Nucleus accumbens (tissue), 56 donors: ENCODE measurements at regions not wholly inside any gene's neighbourhood (a gene's known extent, or its start where the extent isn't known, plus 50 kb on each side); places are given as distances from the start of the nearest gene placed in this dataset.

Source experiments
- DNase-seq, 56 donors: peaks; one replicate each; lab custom pipeline; 2025; lab: John Stamatoyannopoulos, UW

DNA sequence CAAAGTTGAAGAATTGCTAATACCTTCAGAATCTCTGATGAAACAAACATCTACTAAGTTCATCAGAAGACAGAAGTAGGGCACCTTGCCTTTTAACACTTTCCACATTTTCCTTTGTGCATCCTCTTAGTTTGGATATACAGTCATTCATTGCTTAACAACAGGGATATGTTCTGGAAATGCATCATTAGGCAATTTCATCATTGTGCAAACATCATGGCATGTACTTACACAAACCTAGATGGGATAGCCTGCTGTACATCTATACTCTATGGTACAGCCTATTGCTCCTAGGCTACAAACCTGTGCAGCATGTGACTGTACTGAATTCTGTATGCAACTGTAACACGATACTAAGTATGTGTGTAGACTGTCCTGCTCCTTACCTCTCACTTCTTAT is 169.8 kb downstream of the SUCLA2 start:
- no peak for DNase-seq

DNA sequence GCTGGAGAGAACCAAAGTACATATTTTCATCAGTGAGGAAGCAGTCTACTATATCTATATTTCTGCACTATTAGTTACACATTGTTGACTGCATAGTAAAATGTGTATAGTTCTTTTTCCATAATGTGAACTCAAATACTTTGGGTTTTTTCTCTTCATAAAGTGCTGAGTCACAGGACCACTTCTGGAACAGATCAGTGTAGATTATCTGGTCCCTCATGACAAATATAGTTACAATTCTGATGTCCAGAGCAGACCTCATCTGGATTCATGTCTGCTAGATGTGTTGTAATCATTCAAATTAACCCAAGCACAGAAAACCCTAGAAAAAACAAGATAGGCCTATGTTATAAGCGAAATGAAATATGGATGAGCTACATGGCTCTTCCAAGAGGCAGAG is 171.4 kb downstream of the SUCLA2 start:
- DNase-seq: no peak

DNA sequence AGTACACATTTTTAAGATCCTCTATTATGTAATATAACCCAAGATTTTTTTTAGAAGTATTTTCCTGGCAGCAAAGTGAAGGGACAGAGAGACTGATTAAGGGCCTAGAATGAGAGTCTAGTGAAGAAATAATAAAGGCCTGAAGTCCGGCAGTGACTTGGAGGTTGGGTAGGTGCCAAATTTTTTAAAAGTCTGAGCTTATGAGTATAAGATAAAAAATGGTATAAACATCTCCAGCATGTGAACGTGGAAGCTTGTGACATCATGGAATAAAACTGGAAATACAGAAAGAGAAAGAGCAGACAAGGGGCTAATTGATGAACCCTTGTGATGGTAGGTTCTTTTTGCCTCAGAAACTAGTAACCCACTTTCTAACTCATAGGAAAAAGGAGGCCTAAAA is 174.6 kb downstream of the SUCLA2 start:
- DNase-seq: no peak

DNA sequence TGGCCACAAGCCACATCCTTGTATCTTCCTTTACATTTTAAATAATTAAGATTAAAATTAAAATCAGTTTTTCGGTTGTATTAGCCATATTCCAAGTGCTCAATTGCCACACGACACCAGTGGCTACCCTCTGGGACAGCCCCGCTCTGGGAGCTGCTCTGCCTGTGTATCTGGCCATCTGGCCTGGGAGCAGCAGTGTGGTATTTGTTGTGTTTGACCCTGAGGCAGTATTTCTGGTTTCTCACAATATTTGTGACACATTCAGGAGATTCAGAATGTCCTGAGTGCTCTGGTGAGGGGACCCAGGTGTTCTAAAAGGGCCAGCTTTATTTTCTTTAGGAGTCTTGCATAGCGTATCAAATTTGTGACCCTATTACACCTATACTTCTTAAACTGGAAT is 179.0 kb downstream of the SUCLA2 start:
- DNase-seq: no peak

DNA sequence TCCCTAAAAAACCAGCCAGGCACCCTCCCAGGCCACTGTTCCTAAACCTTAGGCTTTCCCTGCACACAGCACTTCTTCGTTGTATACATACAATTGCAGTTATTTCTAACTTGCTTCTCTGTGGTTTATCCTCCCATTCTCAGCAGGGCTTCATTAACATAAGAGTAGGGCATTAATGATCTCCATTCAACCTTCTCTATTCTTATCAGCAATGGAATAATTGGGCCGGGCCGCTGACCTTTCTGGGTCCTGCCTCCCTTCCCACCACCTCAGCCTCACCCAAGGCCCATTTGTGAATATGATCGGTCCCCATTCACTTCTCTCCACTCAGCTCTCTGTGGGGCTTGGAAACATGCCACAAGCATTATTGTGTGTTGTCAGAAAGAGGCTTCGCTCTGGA is 184.2 kb downstream of the SUCLA2 start:
- no peak for DNase-seq

DNA sequence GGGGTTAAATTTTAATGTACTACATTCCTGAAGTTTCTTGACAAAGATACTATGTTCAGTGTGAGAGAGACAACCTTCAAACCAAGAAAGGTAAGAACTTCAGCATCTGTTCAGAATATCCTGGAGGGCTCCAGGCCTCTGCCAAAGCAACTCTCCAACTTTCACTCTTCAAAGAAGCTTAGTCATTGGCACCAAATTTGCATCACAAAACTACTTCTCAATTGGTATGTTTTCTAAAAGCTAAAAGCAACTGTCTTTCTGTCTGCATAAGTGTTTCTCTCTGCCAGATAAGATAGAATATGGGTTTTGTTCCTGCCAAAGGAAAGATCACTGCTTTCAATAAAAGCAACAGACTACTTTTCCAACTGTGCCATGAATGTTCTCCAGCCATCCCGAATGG is 187.4 kb downstream of the SUCLA2 start:
- no peak for DNase-seq

DNA sequence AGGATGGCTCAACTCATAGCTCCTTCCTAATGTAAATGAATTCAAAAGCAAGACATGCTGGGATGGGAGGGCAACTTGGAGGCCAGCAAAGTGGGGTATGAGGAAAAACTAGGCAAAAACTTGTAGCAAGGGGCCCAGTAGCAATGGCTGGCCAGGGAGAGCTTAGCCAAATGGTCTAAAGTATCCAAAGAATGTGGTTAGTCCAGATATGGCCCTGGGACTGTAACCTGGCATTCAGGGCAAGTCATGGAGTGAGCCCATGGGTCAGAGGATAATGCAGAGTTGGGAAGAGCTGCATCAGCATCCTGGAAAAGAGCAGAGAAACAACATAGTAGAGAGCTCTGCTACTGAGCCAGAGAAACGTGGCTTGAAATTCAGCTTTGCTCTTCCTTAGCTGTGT is 191.7 kb downstream of the SUCLA2 start:
- DNase-seq: no peak

DNA sequence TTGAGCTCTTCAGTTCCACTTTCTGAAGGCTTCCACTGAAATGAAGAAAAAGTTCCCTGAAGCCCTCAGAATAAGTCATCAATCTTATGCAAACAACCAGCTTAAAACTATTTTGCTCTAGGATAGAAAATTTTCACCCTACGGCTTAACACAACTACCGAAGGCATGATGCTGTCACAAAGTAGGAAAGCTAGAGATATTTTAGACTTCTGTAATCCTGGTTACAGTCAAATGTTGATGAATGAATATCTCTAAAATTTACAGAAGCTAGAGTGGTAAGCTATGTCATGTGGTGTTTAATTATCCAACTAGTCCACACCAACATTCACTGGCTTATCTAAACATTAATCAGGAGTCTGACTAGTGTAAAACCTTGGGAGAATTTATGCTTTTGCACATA is 197.9 kb downstream of the SUCLA2 start:
- no peak for DNase-seq

DNA sequence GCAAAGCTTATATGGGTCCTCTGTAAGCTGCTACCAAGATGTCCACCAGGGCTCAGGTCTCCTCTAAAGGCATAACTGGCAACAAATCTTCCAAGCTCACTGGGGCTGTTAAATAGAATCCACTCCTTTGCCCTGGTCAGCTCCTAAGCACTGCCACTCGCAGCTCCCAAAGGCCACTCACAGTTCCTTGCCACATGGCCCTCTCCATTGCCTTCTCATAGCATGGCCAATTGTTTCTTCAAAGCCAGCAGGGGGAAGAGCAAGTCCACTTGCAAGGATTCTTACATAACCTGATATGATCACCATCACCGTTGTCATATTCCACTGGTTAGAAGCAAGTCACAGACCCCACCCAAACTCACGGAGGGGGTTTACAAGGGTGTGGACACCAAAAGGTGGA is 199.5 kb downstream of the SUCLA2 start:
- DNase-seq: no peak

DNA sequence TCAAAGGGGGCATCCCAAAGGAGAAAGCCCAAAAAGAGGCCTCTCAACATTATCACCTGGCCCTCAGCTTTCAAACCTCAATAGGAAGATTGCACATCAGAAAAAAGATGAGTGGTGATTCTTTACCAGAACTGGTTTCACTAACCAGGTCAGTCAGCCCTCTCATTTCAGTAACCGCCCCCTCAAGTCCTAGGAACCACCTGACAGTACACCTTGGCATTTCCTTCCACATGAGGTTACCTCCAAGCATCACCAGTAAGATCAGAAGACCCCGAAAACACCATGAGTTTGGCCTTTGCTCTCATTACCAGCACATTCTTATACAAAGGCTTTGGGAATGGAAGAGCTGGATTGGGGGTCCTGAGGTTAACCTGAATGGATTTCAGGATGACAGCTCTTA is 200.5 kb downstream of the SUCLA2 start:
- DNase-seq: no peak

DNA sequence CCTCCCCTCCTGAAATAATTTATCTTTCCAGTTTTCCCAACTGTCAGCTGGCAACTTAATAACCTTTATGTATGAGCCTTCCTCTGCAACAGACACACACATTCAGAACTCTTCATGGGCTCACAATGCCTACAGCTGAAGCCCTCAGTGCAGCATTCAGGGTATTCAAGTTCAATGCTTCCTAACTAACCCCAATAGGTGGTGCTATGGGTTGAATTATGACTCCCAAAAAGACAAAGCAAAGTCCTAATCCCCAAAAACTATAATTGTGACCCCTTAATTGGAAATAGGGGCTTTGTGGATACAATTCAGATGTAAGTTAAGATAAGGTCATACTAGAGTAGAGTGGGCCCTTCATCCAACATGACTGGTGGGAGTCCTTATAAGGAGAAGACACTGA is 202.2 kb downstream of the SUCLA2 start:
- DNase-seq: no peak

DNA sequence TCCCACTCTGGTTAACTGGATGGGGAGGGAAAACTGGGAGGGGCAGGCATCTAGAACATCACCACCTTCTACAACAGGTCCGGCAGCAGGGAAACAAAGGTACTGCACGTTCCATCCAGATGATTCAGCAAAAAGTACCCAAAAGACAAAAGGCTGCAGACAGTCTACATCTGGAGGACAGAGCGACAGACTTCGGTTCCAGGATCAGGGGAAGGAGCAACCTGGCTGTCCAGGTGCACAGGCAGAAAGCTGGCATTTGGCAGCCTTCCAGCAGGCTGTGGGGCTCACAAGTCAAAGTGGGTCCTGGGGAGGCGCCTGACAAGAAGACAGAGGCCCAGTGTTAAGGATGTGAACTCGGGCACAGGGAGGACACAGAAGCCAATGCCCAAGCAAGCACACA is 202.9 kb downstream of the SUCLA2 start:
- no peak for DNase-seq

DNA sequence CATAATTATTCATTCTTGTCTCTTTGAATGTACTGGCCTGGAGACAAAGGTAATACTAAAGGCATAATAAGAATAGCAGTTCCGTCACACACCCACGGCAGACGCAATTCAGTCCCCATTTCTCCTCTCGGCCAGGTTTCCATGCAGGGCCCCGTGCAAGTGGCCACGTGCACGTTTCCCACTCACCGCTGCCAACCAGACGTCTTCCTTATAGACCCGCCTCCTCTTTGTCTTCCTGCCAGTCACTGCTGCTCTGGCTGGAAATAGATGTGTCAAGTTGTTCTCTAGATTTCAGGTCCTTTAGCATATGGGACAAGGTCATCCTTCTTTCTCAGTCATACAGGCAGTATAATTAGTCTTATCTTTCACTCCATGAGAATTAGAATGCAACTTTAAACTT is 204.3 kb downstream of the SUCLA2 start:
- DNase-seq: no peak

DNA sequence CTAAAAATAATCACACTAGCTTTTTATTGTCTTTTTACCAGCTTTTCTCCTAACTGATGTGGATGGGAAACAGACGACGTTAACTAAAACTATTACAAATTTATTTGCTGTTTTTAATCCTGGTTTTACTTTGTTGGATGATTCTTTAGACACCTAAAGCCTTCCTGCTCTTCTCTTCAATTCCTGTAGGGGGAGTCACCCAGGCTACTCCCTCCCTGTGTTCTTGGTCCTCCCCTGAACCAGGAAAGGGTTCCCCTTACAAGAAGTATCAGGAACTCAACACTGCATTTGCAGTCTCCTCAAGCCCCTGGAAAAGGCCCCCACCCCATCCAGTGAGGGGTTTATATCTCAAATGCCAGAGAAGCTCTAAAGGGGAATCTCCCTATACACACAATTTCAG is 206.1 kb downstream of the SUCLA2 start:
- DNase-seq: no peak

DNA sequence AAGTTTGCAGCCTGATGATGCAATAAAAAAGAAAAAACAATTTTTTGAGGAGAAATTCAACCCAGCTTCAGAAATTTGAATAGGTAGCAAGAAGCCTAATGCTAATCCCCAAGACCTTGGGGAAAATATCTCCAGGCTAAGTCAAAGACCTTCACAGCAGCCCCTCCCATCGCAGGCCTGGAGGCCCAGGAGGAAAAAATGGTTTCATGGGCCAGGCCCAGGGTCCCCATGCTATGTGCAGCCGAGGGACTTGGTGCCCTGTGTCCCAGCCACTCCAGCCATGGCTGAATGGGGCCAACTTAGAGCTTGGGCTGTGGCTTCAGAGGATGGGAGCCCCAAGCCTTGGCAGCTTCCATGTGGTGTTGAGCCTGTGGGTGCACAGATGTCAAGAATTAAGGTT is 210.3 kb downstream of the SUCLA2 start:
- no peak for DNase-seq

DNA sequence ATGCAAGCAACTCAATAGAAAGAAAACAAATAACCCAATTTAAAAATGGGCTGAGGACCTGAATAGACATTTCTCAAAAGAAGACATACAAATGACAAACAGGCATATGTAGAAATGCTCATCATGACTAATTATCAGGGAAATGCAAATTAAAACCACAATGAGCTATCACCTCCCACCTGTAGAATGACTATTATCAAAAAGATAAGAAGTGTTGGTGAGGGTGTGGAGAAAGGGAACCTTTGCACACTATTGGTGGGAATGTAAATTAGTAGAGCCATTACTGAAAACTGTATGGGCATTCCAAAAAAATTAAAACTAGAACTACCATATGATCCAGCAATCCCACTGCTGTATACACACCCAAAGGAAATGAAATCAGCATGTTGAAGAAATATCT is 212.2 kb downstream of the SUCLA2 start:
- DNase-seq: no peak

DNA sequence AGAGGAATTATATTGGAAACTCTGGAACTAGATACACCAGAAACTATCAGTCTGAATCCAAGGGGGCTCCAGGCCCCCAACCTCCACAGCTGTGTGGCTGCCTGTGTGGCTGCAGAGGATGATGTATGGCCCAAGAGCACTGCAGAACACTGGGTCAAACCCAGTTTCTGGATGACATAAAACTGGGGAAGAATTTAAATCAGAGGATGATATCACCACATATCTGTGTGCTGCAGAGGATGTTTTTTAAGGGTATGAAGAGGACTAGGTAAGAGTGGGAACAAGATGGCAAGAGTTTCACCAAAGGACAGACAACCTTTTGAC is 226.4 kb downstream of the SUCLA2 start:
- DNase-seq: no peak

DNA sequence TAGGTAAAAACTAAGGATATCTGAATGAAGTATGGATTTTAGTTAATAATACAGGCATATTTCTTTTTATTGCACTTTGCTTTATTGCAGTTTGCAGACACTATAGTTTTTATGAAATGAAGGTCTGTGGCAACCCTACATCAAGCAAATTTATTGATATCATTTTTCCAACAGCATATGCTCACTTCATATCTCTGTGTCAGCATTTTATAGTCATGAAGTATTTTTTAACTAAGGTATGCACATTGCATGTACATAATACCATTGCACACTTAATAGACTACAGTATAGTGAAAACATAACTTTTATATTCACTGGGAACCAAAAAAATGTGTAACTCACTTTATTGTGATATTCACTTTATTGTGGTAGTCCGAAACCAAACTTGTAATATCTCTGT is 236.3 kb downstream of the SUCLA2 start:
- DNase-seq: no peak

DNA sequence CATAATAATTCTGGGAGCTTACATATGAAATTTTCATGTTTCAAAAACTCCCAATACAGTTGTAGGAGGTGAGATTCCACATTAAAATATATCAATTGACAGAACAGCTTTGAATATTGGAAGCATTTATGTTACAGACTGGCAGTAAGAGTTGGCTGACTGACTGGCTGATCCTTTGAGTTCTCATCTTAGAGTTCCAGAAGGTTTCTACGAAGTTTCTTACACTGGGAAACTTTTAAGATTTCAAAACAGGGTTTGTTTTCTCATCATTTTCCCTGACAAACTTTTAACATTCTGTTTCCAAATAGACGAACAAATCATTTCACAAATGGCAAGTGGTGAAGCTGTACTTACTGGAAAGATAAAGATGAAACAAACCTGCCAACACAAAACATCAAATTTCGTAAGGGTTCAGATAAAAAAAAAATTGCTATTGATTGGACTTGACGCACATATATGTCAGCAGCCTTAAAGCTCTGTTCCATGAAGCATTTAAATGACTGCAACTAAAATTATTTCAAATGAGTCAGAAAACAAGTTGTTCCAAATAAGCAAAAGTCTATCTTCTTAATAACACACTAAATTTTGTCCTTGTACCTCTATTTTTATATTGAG is 243.5 kb downstream of the SUCLA2 start:
- DNase-seq: no peak

DNA sequence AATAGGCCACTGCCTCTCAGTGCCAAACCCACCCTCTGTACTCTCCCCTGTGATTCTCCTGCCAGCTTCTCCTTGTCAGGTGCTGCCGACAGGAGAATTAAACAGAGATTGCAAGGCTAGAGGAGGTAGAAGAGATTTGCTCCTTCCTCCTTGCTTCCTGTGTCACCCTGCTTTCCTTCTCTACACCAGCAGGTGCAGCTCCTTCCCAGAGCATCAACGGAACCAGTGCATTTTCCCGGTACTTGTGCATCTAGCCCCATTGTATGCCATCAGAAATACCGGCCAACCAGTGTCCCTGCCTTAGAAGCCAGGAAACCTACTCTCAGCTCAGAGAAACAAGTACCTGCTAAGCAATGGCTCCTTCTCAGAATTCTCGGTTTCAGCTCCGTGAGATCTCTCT is 253.2 kb downstream of the SUCLA2 start:
- DNase-seq: no peak

DNA sequence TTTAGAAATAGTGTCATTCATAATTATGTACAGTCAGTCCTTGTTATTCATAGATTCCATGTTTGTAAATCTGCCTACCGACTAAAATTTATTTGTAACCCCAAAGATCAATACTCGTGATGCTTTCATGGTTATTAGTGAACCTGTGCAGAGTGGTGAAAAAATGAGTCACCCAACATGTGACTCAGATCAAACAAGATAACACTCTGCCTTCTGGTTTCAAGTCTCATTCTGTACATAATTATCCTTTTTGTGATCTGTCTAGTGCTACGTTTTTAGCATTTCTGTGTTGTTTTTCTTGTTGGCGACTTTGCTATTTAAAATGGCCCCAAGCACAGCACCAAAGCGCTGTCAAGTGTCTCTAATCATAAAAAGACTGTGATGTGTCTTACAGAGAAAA is 274.7 kb downstream of the SUCLA2 start:
- no peak for DNase-seq

DNA sequence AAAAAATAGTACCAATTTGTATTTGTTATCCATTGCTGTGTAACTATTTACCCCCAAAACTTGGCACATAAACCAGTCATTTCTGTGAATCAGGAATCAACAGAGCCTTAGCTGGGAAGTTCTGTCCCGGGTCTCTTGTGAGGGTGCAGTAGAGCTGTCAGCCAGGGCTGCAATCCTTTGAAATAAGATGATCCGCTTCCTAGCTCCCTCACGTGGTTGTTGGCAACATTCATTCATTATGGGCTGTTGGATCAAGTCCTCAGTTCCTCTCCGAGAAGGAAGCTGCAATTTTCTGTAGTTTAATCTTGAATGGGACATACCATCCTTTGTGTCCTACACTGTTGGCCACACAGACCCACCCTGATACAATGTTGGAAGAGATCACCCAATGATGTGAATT is 277.2 kb downstream of the SUCLA2 start:
- DNase-seq: no peak

DNA sequence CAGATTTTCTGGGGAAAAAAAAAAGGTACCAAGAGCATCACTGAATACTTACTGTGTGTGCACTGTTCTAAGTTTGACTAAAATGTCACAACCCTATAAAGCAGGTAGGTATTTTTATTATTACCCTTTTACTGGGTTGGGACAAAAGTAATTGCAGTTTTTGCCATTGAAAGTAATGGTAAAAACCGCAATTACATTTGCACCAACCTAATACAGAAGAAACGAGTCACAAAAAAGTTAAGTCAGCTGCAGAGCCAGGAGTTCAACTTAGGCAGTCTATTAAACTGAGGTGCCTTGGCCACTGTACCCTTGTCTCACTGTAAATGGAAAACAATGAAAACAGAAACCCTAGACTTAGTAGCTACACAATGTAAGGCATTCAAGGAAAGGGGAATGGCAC is 281.9 kb downstream of the SUCLA2 start:
- DNase-seq: no peak

DNA sequence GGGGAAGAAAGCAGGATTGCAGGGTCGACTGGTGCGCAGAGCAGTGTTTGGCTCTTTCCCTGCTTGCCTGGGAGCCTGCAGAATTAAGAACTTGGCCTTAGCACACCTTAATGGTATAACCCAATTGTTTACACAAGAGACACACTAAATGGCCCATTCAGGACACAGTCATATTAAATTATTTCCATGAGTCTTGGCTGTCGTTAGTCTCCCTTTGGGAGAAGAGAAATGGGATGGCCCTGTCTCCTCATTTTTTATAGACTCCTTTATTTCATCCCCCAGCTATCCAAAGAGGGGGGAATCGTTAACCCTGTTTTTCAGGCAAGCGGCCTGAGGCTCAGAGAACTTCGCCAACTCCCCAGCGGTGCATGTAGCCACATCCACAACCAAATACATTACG is 282.5 kb downstream of the SUCLA2 start:
- no peak for DNase-seq
